ENCODE measurements at regions not wholly inside any gene's neighbourhood (a gene's known extent, or its start where the extent isn't known, plus 50 kb on each side); places are given as distances from the start of the nearest gene placed in this dataset.

DNA sequence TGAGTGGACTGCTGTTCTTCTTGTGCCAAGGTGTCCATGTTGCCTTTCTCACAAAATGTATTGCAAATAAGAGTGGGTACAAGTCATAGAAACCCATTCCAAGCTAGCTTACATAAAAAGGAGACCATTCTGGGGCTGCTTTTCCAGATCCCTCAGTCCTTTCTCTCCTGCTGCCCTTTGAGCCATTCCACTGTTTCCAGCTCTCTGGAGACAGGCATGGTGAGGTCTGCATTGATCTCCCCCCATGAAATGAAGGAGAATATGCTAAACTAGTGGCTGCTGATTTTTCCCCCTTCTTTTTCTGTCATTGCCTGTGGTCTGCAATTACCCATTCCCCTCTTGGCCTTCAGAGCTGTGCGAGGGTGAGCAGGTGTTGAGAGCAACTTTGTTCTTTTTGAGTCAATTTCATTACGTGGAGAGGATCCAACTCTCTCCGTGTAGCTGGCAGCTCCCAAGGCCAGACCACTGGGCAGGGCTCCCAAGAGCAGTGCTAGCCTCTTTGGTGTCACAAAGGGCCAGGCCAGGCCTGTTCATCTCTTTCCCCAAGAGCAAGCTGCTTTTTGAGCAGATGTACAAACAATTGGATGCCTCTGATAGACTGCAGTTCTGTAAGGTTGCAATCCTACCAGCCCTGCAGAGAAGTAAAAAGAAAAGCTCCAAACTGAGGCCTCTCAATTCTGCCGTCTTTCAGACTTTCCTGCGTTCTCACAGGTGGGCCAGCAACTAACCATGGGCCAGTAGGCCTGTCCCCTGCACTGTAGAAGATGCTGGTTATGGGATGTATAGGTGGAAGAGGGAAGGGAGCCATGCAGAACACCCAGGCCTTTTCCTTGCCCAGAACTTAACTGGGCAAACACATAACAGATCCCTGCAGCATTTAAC, 96.1 kb upstream of the ARMC2 start:
- DNase-seq (ENCODE audit: low spot score): no peak

- no peak for DNase-seq (ENCODE audit: low spot score)
Observed at GRCh38 chr6:108752733-108753590, 95.3 kb upstream of the ARMC2 start.

DNA sequence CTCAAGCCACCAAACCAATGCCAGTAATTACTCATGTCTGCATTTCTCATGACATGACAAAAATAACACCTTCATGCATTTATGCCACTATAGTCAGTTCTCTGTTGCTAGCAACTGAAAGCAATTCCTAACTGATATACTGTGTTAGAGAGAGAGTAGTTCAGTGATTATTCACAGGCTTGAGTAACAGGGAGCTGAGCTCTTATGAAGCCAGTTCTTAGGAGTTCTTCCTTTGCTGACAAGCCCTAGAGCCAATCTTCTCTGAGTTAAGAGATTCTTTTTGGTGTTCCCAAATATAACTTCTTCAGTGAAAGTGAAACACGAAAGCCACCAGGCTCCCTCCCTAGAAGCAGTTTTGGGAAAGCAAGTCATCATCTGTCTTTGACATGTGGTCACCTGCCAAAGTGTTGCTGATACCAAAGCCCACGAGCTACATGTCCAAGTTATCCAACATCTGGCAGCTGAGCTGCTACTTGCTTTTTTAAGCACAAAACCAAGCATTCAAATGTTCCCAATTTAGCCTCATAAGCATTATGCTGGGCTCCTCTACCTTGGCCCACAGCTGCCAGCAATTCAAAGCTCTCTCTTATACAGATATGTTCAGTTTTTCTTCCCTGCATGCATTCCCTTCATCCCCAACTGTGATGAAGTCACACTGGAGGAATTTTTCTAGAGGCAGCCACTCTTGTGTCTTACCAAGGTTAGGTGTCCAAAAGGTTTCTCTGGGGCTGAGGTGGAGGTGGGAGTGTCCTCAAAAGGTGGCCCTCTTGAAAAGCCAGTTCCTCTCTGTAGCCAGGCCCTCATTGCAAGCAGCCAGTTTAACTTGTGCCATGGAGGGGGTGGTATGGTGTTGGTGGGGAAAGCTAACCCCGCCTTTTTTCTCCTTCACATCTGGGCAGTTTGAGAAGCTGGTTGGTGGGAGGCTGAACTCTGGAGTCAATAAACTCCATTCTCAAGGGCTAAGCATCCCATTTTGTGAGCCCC, 92.7 kb upstream of the ARMC2 start:
- DNase-seq (ENCODE audit: low spot score): peak; percentile 29

DNA sequence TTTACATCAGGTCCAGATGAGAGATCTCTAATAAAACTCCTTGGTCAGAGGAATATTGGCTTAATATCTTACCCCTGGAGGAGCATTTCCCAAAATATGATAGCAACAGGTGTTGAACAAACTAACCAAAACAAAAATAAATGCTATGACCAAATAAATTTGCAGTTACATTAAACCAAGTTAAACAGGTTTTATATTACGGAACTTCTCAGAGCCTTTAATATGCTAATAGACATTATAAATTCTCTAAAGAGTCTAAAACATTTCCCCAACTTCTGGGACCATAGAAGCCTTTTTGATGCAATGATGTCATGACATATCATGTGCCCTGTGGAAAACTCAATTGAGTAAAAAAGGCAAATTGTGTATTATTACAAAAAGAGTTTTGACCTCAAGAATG, 90.9 kb upstream of the ARMC2 start:
- DNase-seq (ENCODE audit: low spot score): no peak

DNA sequence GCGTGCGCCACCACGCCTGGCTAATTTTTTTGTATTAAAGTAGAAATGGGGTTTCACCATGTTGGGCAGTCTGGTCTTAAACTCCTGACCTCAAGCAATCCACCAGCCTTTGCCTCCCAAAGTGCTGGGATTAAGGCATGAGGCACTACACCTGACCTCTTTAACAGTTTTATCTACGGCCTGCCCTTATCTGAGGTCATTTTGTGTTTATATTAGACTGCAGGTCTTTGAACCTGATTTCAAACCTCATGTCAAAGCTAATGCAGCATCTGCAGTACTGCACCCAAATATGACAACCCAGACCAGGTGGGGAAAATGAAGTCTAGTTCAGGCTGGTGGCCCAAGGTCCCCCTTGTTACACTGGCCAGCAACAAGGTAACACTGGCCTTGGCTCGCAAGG, 89.3 kb upstream of the ARMC2 start:
- no peak for DNase-seq (ENCODE audit: low spot score)

GRCh38 chr6:108760126-108761050, 87.8 kb upstream of the ARMC2 start:
- no peak for DNase-seq (ENCODE audit: low spot score)

- no peak for DNase-seq (ENCODE audit: low spot score)
Observed at GRCh38 chr6:108762394-108762793, 85.8 kb upstream of the ARMC2 start.

DNA sequence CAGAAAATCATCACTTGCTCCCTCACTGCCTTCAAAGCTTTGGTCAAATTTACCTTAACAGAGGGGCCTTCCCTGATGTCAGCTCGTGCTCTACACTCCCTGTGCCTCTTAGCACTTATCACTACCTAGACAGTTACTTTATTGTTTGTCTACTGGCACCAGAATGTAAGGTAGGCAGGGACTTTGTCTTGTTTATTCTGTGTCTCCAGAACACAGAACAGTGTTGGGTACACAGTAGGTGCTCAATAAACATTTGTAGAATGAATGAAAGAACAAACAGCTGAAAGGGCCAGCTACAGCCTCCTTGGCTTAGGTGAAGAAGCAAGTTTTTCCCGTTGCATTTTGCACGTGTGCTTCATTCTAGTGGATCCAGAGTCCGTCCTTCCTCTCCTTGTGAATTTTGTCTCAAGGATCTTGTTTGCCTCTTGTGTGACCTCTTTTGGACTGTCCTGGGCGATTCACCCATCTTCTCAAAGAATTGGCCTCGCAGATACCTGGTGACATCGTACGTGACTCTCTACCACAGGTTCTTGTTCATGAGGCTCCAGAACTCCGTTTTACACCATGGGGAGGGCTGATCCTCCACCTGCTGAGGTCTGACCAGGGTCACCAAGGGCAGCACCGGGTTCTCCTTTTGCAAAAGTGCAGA, 84.2 kb upstream of the ARMC2 start:
- no peak for DNase-seq (ENCODE audit: low spot score)

DNA sequence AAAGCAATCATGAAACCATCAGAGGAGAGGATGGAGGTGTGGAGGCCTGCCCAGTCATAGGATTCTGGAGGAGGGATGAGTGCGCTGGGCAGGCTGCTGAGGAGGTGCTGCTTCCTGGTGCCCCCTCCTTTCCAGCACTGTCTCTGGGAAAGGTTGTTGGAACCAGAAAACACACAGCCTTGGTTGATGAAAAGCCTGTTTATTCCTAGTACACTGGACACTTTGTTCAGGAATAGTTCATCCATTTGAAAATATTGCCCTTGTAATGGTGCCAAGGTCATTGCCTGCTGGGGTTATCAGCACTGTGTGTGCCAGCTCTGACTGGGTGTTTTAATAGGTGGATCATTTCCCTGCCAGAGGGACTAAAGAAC, 83.7 kb upstream of the ARMC2 start:
- no peak for DNase-seq (ENCODE audit: low spot score)

- no peak for DNase-seq (ENCODE audit: low spot score)
Observed at GRCh38 chr6:108765495-108765894, 82.7 kb upstream of the ARMC2 start.

DNA sequence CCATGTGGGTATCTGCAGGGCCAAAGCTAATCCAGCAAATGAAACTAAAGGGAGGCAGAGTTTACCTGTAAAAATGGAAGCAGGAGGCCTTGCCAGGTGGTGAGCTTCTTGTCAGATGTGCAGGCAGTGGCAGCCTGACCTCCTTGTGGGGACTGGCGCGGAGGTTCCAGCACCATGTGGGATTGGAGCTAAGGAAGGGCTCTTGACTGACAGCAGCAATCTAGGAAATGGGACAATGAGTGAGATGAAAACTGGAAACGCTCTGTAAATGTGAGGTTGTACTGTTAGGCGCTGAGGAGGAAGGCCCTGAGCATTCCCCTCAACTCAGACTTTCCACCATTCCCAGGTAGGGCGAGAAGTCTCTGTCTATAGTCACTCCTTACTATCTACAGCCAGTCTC, 81.8 kb upstream of the ARMC2 start:
- no peak for DNase-seq (ENCODE audit: low spot score)

GRCh38 chr6:108766886-108767285, 81.3 kb upstream of the ARMC2 start:
- no peak for DNase-seq (ENCODE audit: low spot score)

DNA sequence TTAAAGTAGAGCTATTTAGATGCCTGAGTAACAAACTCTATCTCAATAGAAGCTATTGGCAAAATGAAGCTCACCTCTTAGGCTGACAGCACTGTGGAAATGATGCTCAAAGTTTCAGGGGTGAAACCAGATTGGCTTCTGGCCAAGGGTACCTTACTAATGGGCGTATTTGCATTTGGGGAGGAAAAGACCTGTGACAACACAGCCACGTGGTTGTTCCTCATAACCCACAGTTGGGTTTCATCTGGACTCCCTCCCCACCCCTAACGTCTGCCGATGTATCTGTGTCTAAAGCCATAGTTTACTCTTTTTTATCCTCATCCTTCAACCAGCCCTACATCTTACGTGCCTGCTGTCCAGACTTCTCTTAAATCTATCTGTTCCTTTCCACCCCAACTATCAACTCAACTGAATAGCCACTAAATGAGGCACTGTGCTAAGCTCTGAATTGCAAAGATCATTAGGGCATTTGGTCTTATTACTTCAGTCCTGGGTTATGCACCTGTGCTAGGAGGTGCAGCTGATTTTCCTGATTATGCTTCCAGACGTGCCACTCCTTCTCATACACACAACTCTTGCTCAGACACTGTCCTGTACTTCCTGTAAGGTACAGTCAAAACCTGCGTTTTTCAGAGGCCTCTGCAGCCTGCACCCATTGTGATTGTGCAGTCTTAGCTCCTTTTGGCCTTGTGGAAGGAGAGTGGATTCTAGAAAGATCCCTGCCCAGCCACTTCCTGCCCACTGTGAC, 80.6 kb upstream of the ARMC2 start:
- DNase-seq (ENCODE audit: low spot score): no peak

- DNase-seq (ENCODE audit: low spot score): no peak
Observed at GRCh38 chr6:108768166-108768555, 80.1 kb upstream of the ARMC2 start.

DNA sequence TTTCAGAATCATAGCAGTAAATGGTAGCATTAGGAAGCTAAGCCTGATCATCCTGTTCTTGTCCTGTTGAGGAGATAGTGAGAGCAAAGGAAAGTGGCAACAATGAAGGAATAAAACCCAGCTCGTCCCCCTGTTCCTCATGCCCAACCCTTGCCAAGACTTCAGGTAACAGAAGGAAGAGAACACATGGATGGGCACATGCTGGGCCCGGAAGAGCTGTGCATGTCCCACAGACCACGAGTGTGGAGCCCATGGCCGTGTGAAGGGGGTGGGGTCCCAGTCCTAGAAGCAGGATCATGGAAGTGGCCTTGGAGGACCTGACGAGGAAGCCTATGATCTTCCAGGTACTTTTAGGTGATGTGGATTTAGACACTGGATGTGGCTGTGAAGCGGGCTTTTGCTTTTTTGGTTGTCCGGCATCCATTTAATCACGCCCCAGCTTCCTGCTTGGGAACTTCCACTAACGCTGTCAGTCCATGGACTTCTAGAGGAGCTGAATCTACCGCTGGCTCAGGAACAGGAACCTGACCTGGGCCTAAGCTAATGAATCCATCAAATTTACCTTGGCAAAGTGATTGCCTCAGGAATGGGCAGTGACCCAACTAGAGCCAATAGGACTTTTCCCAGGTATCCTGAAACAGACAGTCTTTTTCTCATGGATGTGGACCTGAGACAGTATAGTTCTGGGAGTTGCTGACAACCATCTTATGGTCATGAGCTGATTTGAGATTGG, 79.3 kb upstream of the ARMC2 start:
- no peak for DNase-seq (ENCODE audit: low spot score)

DNA sequence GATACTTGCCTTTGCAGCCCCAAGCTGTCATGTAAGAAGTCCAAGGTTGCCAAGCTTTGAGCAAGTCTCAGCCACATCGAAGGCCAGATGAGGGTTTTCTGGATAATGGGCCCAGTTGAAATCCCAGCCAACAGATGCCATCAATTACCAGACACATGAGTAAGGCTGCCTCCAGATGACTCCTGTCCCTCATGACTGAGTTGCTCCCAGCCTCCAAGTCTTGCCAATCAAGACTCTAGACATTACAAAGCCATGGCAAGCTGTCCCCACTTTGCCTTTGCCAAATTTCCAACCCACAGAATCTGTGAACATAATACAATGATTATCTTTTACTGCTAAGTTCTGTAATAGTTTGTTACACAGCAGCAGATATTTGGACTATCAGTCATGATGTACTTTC, 76.8 kb upstream of the ARMC2 start:
- no peak for DNase-seq (ENCODE audit: low spot score)

DNA sequence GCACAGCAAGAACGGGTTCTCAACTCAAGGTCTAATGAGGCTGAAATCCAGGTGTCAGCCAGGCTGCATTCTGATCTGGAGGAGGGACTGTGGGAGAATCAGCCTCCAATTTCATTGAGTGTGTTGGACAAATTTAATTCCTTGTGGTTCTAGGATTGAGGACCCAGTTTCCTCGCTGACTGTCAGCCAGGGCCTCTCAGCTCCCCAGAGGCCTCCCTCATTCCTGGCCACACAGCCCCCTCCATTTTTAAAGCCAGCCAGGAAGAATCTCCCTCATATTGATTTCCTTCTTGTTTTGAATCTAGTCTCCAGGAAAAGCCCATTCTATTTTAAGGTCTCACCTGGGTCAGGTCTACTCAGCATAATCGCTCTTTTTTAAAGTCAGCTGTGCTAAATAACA, 73.7 kb upstream of the ARMC2 start:
- DNase-seq (ENCODE audit: low spot score): no peak

DNA sequence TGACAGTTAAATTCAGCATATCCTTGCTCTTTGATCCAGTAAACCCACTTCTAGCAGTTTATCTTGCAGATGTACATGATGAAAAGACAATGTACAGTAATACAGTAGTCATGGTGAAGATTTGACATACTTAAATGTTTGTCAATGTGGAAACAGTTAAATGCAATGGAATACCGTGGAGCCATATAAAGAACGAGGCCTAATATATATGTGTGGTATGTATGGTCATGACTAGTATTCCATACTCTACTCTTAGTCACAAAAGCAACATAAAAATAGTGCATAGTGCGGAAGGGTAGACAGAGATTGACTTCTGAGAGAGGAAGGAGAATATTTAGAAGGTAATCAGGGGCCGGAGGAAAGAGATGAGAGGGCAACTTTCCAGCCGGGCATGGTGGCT, 70.7 kb upstream of the ARMC2 start:
- DNase-seq (ENCODE audit: low spot score): no peak
